ENCODE measurements at regions not wholly inside any gene's neighbourhood (a gene's known extent, or its start where the extent isn't known, plus 50 kb on each side); places are given as distances from the start of the nearest gene placed in this dataset.

- TF ChIP-seq, protein P1, sequence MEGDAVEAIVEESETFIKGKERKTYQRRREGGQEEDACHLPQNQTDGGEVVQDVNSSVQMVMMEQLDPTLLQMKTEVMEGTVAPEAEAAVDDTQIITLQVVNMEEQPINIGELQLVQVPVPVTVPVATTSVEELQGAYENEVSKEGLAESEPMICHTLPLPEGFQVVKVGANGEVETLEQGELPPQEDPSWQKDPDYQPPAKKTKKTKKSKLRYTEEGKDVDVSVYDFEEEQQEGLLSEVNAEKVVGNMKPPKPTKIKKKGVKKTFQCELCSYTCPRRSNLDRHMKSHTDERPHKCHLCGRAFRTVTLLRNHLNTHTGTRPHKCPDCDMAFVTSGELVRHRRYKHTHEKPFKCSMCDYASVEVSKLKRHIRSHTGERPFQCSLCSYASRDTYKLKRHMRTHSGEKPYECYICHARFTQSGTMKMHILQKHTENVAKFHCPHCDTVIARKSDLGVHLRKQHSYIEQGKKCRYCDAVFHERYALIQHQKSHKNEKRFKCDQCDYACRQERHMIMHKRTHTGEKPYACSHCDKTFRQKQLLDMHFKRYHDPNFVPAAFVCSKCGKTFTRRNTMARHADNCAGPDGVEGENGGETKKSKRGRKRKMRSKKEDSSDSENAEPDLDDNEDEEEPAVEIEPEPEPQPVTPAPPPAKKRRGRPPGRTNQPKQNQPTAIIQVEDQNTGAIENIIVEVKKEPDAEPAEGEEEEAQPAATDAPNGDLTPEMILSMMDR (IDR thresholded peaks at IDR 0.05; ENCODE audit: insufficient read depth, low read length): no peak
- TF ChIP-seq, protein P2, sequence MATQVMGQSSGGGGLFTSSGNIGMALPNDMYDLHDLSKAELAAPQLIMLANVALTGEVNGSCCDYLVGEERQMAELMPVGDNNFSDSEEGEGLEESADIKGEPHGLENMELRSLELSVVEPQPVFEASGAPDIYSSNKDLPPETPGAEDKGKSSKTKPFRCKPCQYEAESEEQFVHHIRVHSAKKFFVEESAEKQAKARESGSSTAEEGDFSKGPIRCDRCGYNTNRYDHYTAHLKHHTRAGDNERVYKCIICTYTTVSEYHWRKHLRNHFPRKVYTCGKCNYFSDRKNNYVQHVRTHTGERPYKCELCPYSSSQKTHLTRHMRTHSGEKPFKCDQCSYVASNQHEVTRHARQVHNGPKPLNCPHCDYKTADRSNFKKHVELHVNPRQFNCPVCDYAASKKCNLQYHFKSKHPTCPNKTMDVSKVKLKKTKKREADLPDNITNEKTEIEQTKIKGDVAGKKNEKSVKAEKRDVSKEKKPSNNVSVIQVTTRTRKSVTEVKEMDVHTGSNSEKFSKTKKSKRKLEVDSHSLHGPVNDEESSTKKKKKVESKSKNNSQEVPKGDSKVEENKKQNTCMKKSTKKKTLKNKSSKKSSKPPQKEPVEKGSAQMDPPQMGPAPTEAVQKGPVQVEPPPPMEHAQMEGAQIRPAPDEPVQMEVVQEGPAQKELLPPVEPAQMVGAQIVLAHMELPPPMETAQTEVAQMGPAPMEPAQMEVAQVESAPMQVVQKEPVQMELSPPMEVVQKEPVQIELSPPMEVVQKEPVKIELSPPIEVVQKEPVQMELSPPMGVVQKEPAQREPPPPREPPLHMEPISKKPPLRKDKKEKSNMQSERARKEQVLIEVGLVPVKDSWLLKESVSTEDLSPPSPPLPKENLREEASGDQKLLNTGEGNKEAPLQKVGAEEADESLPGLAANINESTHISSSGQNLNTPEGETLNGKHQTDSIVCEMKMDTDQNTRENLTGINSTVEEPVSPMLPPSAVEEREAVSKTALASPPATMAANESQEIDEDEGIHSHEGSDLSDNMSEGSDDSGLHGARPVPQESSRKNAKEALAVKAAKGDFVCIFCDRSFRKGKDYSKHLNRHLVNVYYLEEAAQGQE (IDR thresholded peaks at IDR 0.05; ENCODE audit: insufficient replicate concordance, low read depth): no peak
- TF ChIP-seq SPI1 (IDR thresholded peaks at IDR 0.05; ENCODE audit: borderline replicate concordance, low read depth): no peak
- no peak for TF ChIP-seq POLR2AphosphoS5 (IDR thresholded peaks at IDR 0.05; ENCODE audit: low read depth)
Measured at GRCh38 chr21:15204970-15205286, 140.1 kb upstream of the NRIP1 start.
